GM23248 (cell line): ENCODE measurements at regions not wholly inside any gene's neighbourhood (a gene's known extent, or its start where the extent isn't known, plus 50 kb on each side); places are given as distances from the start of the nearest gene placed in this dataset.

Source experiments
- DNase-seq: peaks from one replicate; pipeline ENCODE4 v3.0.0-alpha.2; 2015
- H2AFZ ChIP-seq: fragments of 200-600 bp; sonication (generic); 2 replicates; pipeline ENCODE4 v1.6.1; 2016; ENCODE audit warnings: antibody characterized with exemption
- H3F3A ChIP-seq: fragments of 200-600 bp; sonication (generic); 2 replicates; pipeline ENCODE4 v1.6.1; 2016; ENCODE audit warnings: mild to moderate bottlenecking, antibody characterized with exemption, mixed run types; ENCODE audit not compliant: insufficient read depth
- H3K27ac ChIP-seq: fragments of 200-600 bp; sonication (generic); 2 replicates; pipeline ENCODE4 v1.5.1; 2016; ENCODE audit warnings: mild to moderate bottlenecking
- H3K27me3 ChIP-seq: fragments of 200-600 bp; sonication (generic); replicated peaks from 2 replicates; pipeline ENCODE4 v1.6.1; 2016; ENCODE audit warnings: mild to moderate bottlenecking; ENCODE audit not compliant: insufficient read depth
- H3K36me3 ChIP-seq: fragments of 200-600 bp; sonication (generic); 2 replicates; pipeline ENCODE4 v1.6.1; 2016; ENCODE audit warnings: low read depth, mild to moderate bottlenecking
- H3K4me1 ChIP-seq: fragments of 200-600 bp; sonication (generic); 2 replicates; pipeline ENCODE4 v1.6.1; 2016; ENCODE audit warnings: mild to moderate bottlenecking; ENCODE audit not compliant: insufficient read depth
- H3K4me2 ChIP-seq: fragments of 200-600 bp; sonication (generic); one replicate; pipeline ENCODE4 v1.6.1; 2016; ENCODE audit warnings: mild to moderate bottlenecking; ENCODE audit not compliant: unreplicated experiment
- H3K4me3 ChIP-seq: fragments of 200-600 bp; sonication (generic); 2 replicates; pipeline ENCODE4 v1.5.1; 2016; ENCODE audit warnings: mild to moderate bottlenecking
- H3K79me2 ChIP-seq: fragments of 200-600 bp; sonication (generic); 2 replicates; pipeline ENCODE4 v1.6.1; 2016; ENCODE audit warnings: mild to moderate bottlenecking; ENCODE audit not compliant: insufficient read depth
- H3K9ac ChIP-seq: fragments of 200-600 bp; sonication (generic); 2 replicates; pipeline ENCODE4 v1.6.1; 2016; ENCODE audit warnings: mild to moderate bottlenecking
- H3K9me2 ChIP-seq: fragments of 200-600 bp; sonication (generic); 2 replicates; pipeline ENCODE4 v1.6.1; 2016; ENCODE audit warnings: mixed run types, mild to moderate bottlenecking, moderate library complexity; ENCODE audit not compliant: insufficient read depth
- H3K9me3 ChIP-seq: fragments of 200-600 bp; sonication (generic); one replicate; pipeline ENCODE4 v1.6.1; 2017; ENCODE audit warnings: low read depth
- H4K20me1 ChIP-seq: fragments of 200-600 bp; sonication (generic); 2 replicates; pipeline ENCODE4 v1.6.0; 2016; ENCODE audit not compliant: insufficient read depth
- EZH2 ChIP-seq: fragments of 200-600 bp; sonication (generic); IDR thresholded peaks from 2 replicates; pipeline ENCODE4 v1.6.1; 2018; ENCODE audit warnings: antibody characterized with exemption, mild to moderate bottlenecking; ENCODE audit not compliant: insufficient read depth, poor library complexity, severe bottlenecking
- EZH2phosphoT487 ChIP-seq: fragments of 200-600 bp; sonication (generic); IDR thresholded peaks from 2 replicates; pipeline ENCODE4 v1.6.1; 2018; ENCODE audit warnings: antibody characterized with exemption, moderate library complexity, mild to moderate bottlenecking, low read depth; ENCODE audit not compliant: insufficient read depth
- WGBS, 2 experiments: methylation state at CpG; one replicate each; pipeline ENCODE4 v1.1.6; 2015 to 2017; ENCODE audit warnings: low lambda C conversion rate in 2 of 2, low coverage in 1 of 2; ENCODE audit errors: missing lambda C conversion rate in 2 of 2; 5-methylcytosine and 5-hydroxymethylcytosine counted together
- in situ Hi-C: fragments of 300-500 bp; cut with MboI; formaldehyde crosslinking; loops from 2 replicates; pipeline ENCODE4 v1.15.0; 2020

- Histone ChIP-seq H3K9me3 (no peaks in the 10 kb centered on the region), H3K27ac (no peak overlapping the region), H3K9ac (no peak overlapping the region), H2AFZ (no peak overlapping the region), H3K9me2 (no peaks in the 10 kb centered on the region), H4K20me1 (no peaks in the 10 kb centered on the region), H3K4me1 (no peaks in the 10 kb centered on the region), H3K79me2 (no peaks in the 10 kb centered on the region), H3K27me3 (no peaks in the 10 kb centered on the region), H3K4me3 (no peak overlapping the region), H3K4me2 (no peak overlapping the region), H3K36me3 (no peaks in the 10 kb centered on the region), H3F3A (no peaks in the 10 kb centered on the region)
- TF ChIP-seq EZH2phosphoT487 (no peak), EZH2 (no peak)
- in situ Hi-C loops = no loop called here
- 31 to 32% methylated on average over 6 of the region's 6 CpGs for WGBS, 2 experiments
- no peak for DNase-seq
Observed at GRCh38 chr10:1850971-1851527, 113.7 kb upstream of the ADARB2 start.

GRCh38 chr10:1847361-1847760 is 110.0 kb upstream of the ADARB2 start:
- Histone ChIP-seq H3K27me3 (no peaks in the 10 kb centered on the region), H3K9me2 (no peaks in the 10 kb centered on the region), H3K4me1 (no peaks in the 10 kb centered on the region), H3K4me3 (no peak overlapping the region), H2AFZ (no peak overlapping the region), H3K27ac (no peak overlapping the region), H3K4me2 (no peak overlapping the region), H3K9me3 (no peaks in the 10 kb centered on the region), H3K9ac (no peak overlapping the region), H3K79me2 (no peaks in the 10 kb centered on the region), H4K20me1 (no peaks in the 10 kb centered on the region), H3F3A (no peaks in the 10 kb centered on the region), H3K36me3 (no peaks in the 10 kb centered on the region)
- WGBS, 2 experiments = 50 to 66% methylated on average over 18 of the region's 18 CpGs
- in situ Hi-C loops = no loop called here
- no peak for TF ChIP-seq EZH2
- no peak for TF ChIP-seq EZH2phosphoT487
- no peak for DNase-seq

GRCh38 chr10:1846032-1846431 is 108.7 kb upstream of the ADARB2 start:
- Histone ChIP-seq H4K20me1 (no peaks in the 10 kb centered on the region), H3K9me2 (no peaks in the 10 kb centered on the region), H3F3A (no peaks in the 10 kb centered on the region), H3K27ac (no peak overlapping the region), H3K4me2 (no peak overlapping the region), H3K9me3 (no peaks in the 10 kb centered on the region), H3K27me3 (no peaks in the 10 kb centered on the region), H3K4me3 (no peak overlapping the region), H3K36me3 (no peaks in the 10 kb centered on the region), H3K4me1 (no peaks in the 10 kb centered on the region), H2AFZ (no peak overlapping the region), H3K79me2 (no peaks in the 10 kb centered on the region), H3K9ac (no peak overlapping the region)
- in situ Hi-C loops = no loop called here
- DNase-seq = no peak
- 33 to 47% methylated on average over 8 of the region's 8 CpGs for WGBS, 2 experiments
- TF ChIP-seq EZH2phosphoT487 = no peak
- TF ChIP-seq EZH2 = no peak

- Histone ChIP-seq H3K79me2 (no peaks in the 10 kb centered on the region), H3K36me3 (no peaks in the 10 kb centered on the region), H3K4me1 (no peaks in the 10 kb centered on the region), H3K9ac (no peak overlapping the region), H3K27me3 (no peaks in the 10 kb centered on the region), H3K4me2 (no peak overlapping the region), H2AFZ (no peak overlapping the region), H3K27ac (no peak overlapping the region), H4K20me1 (no peaks in the 10 kb centered on the region), H3K9me2 (no peaks in the 10 kb centered on the region), H3K4me3 (no peak overlapping the region), H3K9me3 (no peaks in the 10 kb centered on the region), H3F3A (no peaks in the 10 kb centered on the region)
- WGBS, 2 experiments = 30 to 33% methylated on average over 3 of the region's 3 CpGs
- TF ChIP-seq EZH2 (no peak), EZH2phosphoT487 (no peak)
- in situ Hi-C loops = no loop called here
- DNase-seq = no peak
Observed at GRCh38 chr10:1841759-1842158, 104.4 kb upstream of the ADARB2 start.

GRCh38 chr10:1829712-1830111 is 92.4 kb upstream of the ADARB2 start:
- no peak overlapping the region for H2AFZ ChIP-seq
- no peaks in the 10 kb centered on the region for H3K79me2 ChIP-seq
- DNase-seq = no peak
- no peak overlapping the region for H3K27ac ChIP-seq
- H3K4me1 ChIP-seq = no peaks in the 10 kb centered on the region
- no peaks in the 10 kb centered on the region for H3K9me3 ChIP-seq
- no peaks in the 10 kb centered on the region for H3K36me3 ChIP-seq
- no peak overlapping the region for H3K4me2 ChIP-seq
- TF ChIP-seq EZH2 = no peak
- no peak for TF ChIP-seq EZH2phosphoT487
- in situ Hi-C loops = no loop called here
- no peak overlapping the region for H3K4me3 ChIP-seq
- no peaks in the 10 kb centered on the region for H3K27me3 ChIP-seq
- no peaks in the 10 kb centered on the region for H4K20me1 ChIP-seq
- H3K9me2 ChIP-seq = no peaks in the 10 kb centered on the region
- WGBS, 2 experiments = 27 to 31% methylated on average over 5 of the region's 5 CpGs
- no peaks in the 10 kb centered on the region for H3F3A ChIP-seq
- H3K9ac ChIP-seq = no peak overlapping the region
